Coronary artery (tissue), 2 donors: ENCODE measurements at regions not wholly inside any gene's neighbourhood (a gene's known extent, or its start where the extent isn't known, plus 50 kb on each side); places are given as distances from the start of the nearest gene placed in this dataset.

ENCODE experiments used
- DNase-seq: peaks from one replicate; pipeline ENCODE4 v3.0.0-alpha.2; 2017; ENCODE audit warnings: low spot score
- H3K27ac ChIP-seq, 2 donors: fragments of 200-600 bp; sonication (generic); one replicate each; pipeline ENCODE4 v1.5.1; 2016 to 2019
- H3K4me3 ChIP-seq: fragments of 200-600 bp; sonication (generic); 2 replicates; pipeline ENCODE4 v1.5.1; 2016; ENCODE audit warnings: mild to moderate bottlenecking, moderate library complexity
- TF ChIP-seq, protein P1 (sequence below): fragments of 200-600 bp; sonication (generic); IDR thresholded peaks from one replicate; pipeline ENCODE4 v1.5.1; 2019; ENCODE audit warnings: antibody characterized with exemption

DNA sequence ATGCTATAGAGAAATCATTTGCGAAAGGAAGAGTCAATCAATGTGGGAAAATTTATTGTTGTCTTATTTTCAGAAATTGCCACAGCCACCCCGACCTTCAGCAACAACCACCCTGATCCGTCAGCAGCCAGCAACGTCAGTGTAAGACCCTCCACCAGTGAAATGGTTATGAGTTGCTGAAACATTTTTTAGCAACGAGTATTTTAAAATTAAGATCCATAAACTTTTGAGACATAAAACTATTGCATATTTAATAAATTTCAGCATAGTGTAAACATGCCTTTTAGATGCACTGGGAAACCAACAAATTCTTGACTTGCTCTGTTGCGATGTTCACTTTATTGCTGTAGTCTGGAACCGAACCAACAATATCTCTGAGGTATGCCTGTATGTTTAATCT is 887.9 kb downstream of the DCDC2C start:
- TF ChIP-seq, protein P1, sequence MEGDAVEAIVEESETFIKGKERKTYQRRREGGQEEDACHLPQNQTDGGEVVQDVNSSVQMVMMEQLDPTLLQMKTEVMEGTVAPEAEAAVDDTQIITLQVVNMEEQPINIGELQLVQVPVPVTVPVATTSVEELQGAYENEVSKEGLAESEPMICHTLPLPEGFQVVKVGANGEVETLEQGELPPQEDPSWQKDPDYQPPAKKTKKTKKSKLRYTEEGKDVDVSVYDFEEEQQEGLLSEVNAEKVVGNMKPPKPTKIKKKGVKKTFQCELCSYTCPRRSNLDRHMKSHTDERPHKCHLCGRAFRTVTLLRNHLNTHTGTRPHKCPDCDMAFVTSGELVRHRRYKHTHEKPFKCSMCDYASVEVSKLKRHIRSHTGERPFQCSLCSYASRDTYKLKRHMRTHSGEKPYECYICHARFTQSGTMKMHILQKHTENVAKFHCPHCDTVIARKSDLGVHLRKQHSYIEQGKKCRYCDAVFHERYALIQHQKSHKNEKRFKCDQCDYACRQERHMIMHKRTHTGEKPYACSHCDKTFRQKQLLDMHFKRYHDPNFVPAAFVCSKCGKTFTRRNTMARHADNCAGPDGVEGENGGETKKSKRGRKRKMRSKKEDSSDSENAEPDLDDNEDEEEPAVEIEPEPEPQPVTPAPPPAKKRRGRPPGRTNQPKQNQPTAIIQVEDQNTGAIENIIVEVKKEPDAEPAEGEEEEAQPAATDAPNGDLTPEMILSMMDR: no peak
- no peak for DNase-seq
- Histone ChIP-seq H3K27ac (no peak overlapping the region), H3K4me3 (no peak overlapping the region)

DNA sequence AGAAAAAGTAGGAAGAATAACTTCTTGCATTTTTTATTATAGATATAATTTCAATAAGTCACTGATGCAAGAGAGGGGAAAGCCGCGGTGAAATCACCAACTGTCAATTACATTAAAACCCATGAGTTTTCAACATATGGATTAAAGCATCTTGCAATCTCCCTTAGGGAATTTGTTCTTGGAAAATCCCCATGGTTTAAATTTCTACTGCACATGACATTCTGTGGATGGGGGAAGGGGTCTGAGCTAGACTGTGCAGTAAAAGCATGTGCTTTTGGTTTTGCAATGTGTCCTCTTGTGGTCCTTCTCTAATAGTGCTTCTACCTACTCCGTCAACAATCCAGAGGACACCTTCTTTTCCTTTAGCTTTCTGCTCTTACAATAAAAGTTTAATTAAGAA is 894.0 kb downstream of the DCDC2C start:
- Histone ChIP-seq H3K4me3 (no peak overlapping the region), H3K27ac (no peak overlapping the region)
- DNase-seq: no peak
- TF ChIP-seq, protein P1: no peak

DNA sequence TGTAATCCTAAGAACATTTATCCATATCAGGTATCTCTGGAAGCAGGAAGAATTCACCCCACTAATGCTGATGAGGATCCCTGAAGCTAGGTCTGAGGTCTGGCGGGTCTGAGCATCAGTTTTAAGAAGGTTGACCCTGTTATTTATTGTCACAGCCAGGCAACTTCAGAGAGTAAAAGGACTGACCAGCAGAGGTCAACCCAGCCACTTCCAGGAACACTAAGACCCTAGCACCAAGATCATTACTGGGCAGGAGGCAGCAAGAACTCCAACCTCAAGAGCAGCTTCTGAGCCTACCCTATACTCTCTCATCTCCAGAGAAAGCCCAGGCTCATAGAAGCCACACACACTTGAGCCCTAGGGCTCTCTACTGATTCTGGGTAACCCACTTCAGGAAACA is 901.4 kb downstream of the DCDC2C start:
- Histone ChIP-seq H3K4me3 (no peak overlapping the region), H3K27ac (no peak overlapping the region)
- DNase-seq: no peak
- TF ChIP-seq, protein P1: no peak

DNA sequence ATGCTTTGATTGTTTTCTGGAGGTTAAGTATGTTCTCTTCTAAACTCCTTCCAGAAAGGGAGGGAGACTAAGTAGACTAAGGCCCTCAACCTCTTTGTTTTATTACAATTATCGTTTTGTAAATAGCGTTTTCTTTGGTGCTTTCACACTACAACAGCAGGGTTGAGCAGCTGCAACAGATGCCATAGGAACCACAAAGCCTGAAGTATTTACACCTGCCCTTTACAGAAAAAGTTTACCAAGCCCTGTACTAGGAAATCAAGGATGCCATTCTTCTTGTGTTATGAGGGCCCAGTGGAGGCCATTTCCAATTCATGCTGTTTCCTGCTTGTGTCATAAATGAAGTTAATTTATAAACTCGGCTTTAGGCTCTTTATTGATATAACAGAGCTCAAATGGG is 914.8 kb downstream of the DCDC2C start:
- TF ChIP-seq, protein P1: no peak
- DNase-seq: no peak
- Histone ChIP-seq H3K27ac (no peak overlapping the region), H3K4me3 (no peak overlapping the region)

DNA sequence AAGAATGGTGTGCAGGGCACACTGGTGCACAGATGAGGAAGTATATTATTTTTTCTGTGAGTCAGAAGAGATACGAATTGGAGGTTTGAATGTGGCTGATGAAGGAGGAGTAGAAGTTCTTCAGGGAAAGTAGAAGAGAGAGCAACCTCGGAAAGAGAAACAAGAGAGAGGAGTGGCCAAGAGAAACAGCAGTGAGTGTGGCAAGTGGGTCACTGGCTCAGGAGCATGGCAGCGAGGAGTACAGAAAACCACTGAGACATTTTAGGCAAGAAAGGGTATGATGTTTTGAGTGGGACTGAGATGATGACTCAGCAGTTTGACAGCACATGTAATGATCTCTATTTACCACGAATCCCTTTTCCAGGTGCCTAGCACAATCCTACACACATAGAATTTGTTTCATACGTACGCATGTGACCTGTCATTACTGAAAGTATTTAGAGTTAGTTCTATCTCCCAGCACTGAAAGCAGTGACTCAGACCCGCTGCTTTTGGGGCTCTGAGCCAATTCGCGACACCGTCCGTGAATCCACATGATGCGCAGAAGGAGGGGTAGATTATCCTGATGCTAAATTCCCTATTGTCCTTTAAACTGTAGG is 915.4 kb downstream of the DCDC2C start:
- TF ChIP-seq, protein P1: no peak

DNA sequence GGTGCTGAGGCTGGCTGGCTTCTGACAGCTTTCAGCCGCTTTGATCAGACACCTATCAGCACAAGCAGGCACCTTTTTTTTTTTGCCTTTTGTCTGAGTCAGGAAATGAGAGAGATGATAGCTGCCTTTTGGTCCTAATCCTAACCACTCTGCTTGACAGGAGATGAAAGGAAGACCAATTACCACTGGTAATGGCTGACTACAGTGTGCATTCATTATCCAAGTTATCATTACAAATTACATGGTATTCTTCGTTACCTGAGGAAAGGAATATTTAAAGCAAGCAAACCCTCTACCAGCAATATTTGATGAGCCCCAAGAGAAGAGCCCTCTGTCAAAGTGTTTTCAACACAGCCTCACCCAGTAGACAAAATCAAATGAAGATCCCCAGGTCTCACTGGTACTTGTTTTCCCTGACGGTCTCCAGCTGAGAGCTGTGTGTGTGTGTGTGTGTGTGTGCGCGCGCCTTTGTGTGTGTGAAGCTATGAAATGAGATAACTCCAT is 925.7 kb downstream of the DCDC2C start:
- TF ChIP-seq, protein P1: no peak
- Histone ChIP-seq H3K27ac (no peak overlapping the region), H3K4me3 (no peak overlapping the region)
- DNase-seq: no peak

More for the DNA sequence above, 915.4 kb downstream of the DCDC2C start:
- no peak for DNase-seq
- Histone ChIP-seq H3K27ac (no peak overlapping the region), H3K4me3 (no peak overlapping the region)

DNA sequence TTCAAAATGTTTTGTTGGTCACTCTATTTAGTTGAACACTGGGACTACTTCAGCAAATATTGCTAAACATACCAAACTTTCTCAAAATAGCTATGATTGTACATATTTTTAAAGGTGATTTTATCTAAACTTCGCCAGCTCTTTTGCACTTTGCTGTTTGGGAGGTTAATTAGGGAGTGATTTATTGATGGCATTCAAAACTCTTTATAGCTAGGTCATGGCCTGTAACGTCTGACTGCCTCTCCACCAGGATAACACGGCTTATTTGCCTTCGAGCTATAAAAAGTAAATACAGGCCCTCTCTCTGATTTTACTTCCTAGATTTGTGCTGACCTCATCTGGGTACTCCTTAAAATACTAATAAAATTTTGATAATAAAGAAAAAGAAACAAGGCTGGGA is 931.9 kb downstream of the DCDC2C start:
- no peak for DNase-seq
- Histone ChIP-seq H3K27ac (no peak overlapping the region), H3K4me3 (no peak overlapping the region)
- TF ChIP-seq, protein P1: no peak
